Naive B cell (primary cell): ENCODE measurements at regions not wholly inside any gene's neighbourhood (a gene's known extent, or its start where the extent isn't known, plus 50 kb on each side); places are given as distances from the start of the nearest gene placed in this dataset.
"Not testable (repeated sequence)": the region's sequence is repeated elsewhere in the genome, so short reads cannot be mapped to it uniquely, and the experiment has no call there.

Experiments used
- ATAC-seq, 2 donors: fragments of 150-1000 bp; cut with Tn5 transposase; 2 replicates each; pipeline ENCODE4 v1.10.0; 2021; ENCODE audit warnings: low read depth in 2 of 2, mild to moderate bottlenecking in 2 of 2, moderate library complexity in 2 of 2
- DNase-seq: peaks from one replicate; pipeline ENCODE4 v3.0.0; 2022
- H3K27ac Mint-ChIP-seq, 6 donors: one replicate each; pipeline ENCODE4 v1.8.0; 2020 to 2022; ENCODE audit warnings: mild to moderate bottlenecking in 6 of 6, mixed read lengths in 6 of 6, moderate library complexity in 5 of 6, inconsistent platforms in 2 of 6
- H3K27me3 Mint-ChIP-seq, 3 donors: one replicate each; pipeline ENCODE4 v1.8.0; 2021 to 2022; ENCODE audit warnings: mixed read lengths in 3 of 3, mild to moderate bottlenecking in 1 of 3
- H3K36me3 Mint-ChIP-seq, 2 donors: one replicate each; pipeline ENCODE4 v1.8.0; 2020 to 2022; ENCODE audit warnings: mixed read lengths in 2 of 2, inconsistent platforms in 1 of 2, mild to moderate bottlenecking in 1 of 2
- H3K4me1 Mint-ChIP-seq, 3 donors: one replicate each; pipeline ENCODE4 v1.8.0; 2020 to 2022; ENCODE audit warnings: mixed read lengths in 3 of 3, inconsistent platforms in 1 of 3, mild to moderate bottlenecking in 1 of 3, moderate library complexity in 1 of 3
- H3K4me3 Mint-ChIP-seq, 8 donors: one replicate each; pipeline ENCODE4 v1.8.0; 2020 to 2022; ENCODE audit warnings: mild to moderate bottlenecking in 8 of 8, mixed read lengths in 8 of 8, moderate library complexity in 8 of 8, inconsistent platforms in 2 of 8
- H3K9me3 Mint-ChIP-seq, 7 donors: one replicate each; pipeline ENCODE4 v1.8.0; 2020 to 2022; ENCODE audit warnings: mixed read lengths in 7 of 7, mild to moderate bottlenecking in 5 of 7, inconsistent platforms in 2 of 7, moderate library complexity in 1 of 7

- H3K27ac Mint-ChIP-seq: no peak overlapping the region
- DNase-seq (no peak), ATAC-seq (no peak)
- H3K4me1 Mint-ChIP-seq: no peaks in the 10 kb centered on the region
- peaks cover 7 to 14% of the 10 kb centered on the region in 2 donors for H3K36me3 Mint-ChIP-seq
- H3K9me3 Mint-ChIP-seq: peaks cover 6 to 24% (median 8%) of the 10 kb centered on the region in 7 donors
- H3K4me3 Mint-ChIP-seq: no peak overlapping the region
- H3K27me3 Mint-ChIP-seq: peaks cover 4 to 23% (median 20%) of the 10 kb centered on the region in 3 donors
Observed at GRCh38 chr5:96315431-96315830, 117.6 kb downstream of the PCSK1 start.

DNA sequence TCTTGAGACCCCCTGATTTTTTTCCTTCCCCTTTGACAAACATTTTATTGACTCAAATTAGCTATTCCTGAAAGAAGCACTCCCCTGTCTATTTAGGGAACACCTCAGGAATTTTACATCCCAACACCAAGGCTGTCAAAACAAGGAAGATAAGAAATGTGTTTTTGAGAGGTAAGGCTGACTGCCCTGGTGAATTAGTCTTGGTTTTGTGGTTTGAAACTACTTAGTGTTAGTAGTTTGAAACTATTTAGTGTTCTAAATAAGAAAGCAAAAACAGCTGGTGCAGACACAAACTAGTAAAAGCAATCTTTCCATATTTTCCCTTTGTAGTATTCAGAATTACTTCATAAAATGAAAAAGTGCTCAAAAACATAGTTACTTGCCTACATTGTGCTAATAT is 120.7 kb downstream of the PCSK1 start:
- Mint-ChIP-seq H3K9me3 (peaks cover 6 to 37% (median 12%) of the 10 kb centered on the region in 7 donors), H3K27me3 (peaks cover 12 to 39% (median 29%) of the 10 kb centered on the region in 3 donors), H3K4me3 (no peak overlapping the region), H3K27ac (no peak overlapping the region), H3K4me1 (no peaks in the 10 kb centered on the region), H3K36me3 (peaks cover 13 to 14% of the 10 kb centered on the region in 2 donors)
- ATAC-seq (no peak), DNase-seq (no peak)

DNA sequence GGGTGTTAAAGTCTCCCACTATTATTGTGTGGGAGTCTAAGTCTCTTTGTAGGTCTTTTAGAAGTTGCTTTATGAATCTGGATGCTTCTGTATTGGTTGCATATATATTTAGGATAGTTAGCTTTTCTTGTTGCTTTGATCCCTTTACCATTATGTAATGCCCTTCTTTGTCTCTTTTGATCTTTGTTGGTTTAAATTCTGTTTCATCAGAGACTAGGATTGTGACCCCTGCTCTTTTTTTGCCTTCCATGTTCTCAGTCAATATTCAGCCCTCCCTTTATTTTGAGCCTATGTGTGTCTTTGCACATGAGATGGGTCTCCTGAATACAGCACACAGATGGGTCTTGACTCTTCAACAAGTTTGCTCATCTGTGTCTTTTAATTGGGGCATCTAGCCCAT is 126.0 kb downstream of the PCSK1 start:
- ATAC-seq, H3K4me3 Mint-ChIP-seq, DNase-seq, H3K4me1 Mint-ChIP-seq, H3K27ac Mint-ChIP-seq: not testable (repeated sequence)
- Mint-ChIP-seq H3K27me3 (peaks cover 8 to 35% (median 12%) of the 10 kb centered on the region in 3 donors), H3K9me3 (peaks cover 11 to 77% (median 44%) of the 10 kb centered on the region in 7 donors), H3K36me3 (peaks cover 16 to 26% of the 10 kb centered on the region in 2 donors)

DNA sequence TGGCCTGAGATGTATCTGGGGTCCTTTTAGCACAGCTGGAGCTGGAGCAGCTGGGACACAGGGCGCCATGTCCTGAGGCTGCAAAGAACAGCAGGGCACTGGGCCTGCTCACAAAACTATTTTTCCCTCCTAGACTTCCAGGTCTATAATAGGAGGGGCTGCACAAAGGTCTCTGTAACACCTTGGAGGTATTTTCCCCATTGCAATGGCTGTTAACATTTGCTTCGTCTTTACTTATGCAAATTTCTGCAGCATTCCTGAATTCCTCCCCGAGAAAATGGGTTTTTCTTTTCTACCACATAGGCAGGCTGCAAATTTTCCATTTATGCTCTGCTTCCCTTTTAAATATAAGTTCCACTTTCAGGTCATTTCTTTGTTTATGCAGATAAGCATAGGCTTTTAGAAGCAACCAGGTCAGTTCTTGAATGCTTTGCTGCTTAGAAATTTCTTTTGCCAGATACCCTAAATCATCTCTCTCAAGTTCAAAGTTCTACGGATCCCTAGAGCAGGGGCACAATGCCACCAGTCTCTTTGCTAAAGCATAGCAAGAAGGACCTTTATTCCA is 130.8 kb downstream of the PCSK1 start:
- ATAC-seq (no peak), DNase-seq (no peak)
- peaks cover 5 to 21% of the 10 kb centered on the region in 2 donors for H3K36me3 Mint-ChIP-seq
- H3K27me3 Mint-ChIP-seq: peaks cover 0 to 9% (median 8%) of the 10 kb centered on the region in 3 donors
- no peak overlapping the region for H3K27ac Mint-ChIP-seq
- H3K4me3 Mint-ChIP-seq: no peak overlapping the region
- H3K4me1 Mint-ChIP-seq: no peaks in the 10 kb centered on the region
- H3K9me3 Mint-ChIP-seq: peaks cover 14 to 64% (median 44%) of the 10 kb centered on the region in 7 donors

DNA sequence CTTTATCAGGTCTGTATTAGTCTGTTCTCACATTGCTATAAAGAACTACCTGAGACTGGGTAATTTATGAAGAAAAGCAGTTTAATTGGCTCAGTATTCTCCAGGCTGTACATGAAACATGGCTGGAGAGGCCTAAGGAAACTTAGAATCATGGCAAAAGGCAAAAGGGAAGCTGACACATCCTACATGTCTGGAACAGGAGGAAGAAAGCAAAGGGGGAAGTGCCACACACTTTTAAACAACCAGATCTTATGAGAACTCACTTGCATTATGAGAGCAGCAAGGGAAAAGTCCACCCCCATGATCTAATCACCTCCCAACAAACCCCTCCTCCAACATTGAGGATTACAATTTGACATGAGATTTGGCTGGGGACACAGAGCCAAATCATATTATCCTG is 132.1 kb downstream of the PCSK1 start:
- Mint-ChIP-seq H3K4me3 (no peak overlapping the region), H3K4me1 (no peaks in the 10 kb centered on the region), H3K9me3 (peaks cover 9 to 53% (median 35%) of the 10 kb centered on the region in 7 donors), H3K36me3 (peaks cover 5 to 14% of the 10 kb centered on the region in 2 donors), H3K27me3 (peaks cover 0 to 8% (median under 1%) of the 10 kb centered on the region in 3 donors), H3K27ac (no peak overlapping the region)
- no peak for ATAC-seq
- DNase-seq: no peak

DNA sequence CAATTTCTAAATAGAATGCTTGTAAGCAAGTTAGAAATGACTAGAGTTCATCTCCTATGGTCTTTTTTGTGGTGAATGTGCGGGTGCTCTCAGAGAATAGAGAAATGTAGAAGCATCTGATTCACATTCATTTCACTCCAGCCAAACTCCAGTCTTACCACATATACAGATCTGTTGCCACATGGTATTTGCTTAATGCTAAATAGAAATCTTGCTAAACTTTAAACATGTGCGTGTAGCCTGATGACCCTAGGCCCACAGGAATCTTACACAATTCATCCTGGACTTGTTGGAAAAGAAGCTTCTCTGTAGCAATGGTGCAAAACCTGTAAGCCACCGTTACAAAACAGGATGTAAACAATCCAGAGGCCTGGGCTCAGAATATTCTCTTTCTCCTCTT is 135.2 kb downstream of the PCSK1 start:
- Mint-ChIP-seq H3K27ac (no peak overlapping the region), H3K27me3 (peaks cover 0 to 9% (median 0%) of the 10 kb centered on the region in 3 donors), H3K4me1 (no peaks in the 10 kb centered on the region), H3K4me3 (no peak overlapping the region), H3K9me3 (peaks cover 9 to 26% (median 18%) of the 10 kb centered on the region in 7 donors), H3K36me3 (peaks cover 4 to 8% of the 10 kb centered on the region in 2 donors)
- DNase-seq: no peak
- ATAC-seq: no peak

GRCh38 chr5:96297290-96297689 is 135.8 kb downstream of the PCSK1 start:
- no peak for DNase-seq
- no peaks in the 10 kb centered on the region for H3K4me1 Mint-ChIP-seq
- H3K27ac Mint-ChIP-seq: no peak overlapping the region
- H3K27me3 Mint-ChIP-seq: peaks cover 0 to 15% (median 0%) of the 10 kb centered on the region in 3 donors
- peaks cover 5 to 20% (median 13%) of the 10 kb centered on the region in 7 donors for H3K9me3 Mint-ChIP-seq
- no peak overlapping the region for H3K4me3 Mint-ChIP-seq
- peaks cover 0 to 8% of the 10 kb centered on the region in 2 donors for H3K36me3 Mint-ChIP-seq
- no peak for ATAC-seq

- H3K4me3 Mint-ChIP-seq: no peak overlapping the region
- no peaks in the 10 kb centered on the region for H3K4me1 Mint-ChIP-seq
- peaks cover 0 to 20% (median 4%) of the 10 kb centered on the region in 3 donors for H3K27me3 Mint-ChIP-seq
- ATAC-seq (no peak), DNase-seq (no peak)
- H3K27ac Mint-ChIP-seq: no peak overlapping the region
- no peaks in the 10 kb centered on the region for H3K36me3 Mint-ChIP-seq
- H3K9me3 Mint-ChIP-seq: peaks cover 0 to 7% (median 4%) of the 10 kb centered on the region in 7 donors
Observed at GRCh38 chr5:96294884-96295202, 138.2 kb downstream of the PCSK1 start.

DNA sequence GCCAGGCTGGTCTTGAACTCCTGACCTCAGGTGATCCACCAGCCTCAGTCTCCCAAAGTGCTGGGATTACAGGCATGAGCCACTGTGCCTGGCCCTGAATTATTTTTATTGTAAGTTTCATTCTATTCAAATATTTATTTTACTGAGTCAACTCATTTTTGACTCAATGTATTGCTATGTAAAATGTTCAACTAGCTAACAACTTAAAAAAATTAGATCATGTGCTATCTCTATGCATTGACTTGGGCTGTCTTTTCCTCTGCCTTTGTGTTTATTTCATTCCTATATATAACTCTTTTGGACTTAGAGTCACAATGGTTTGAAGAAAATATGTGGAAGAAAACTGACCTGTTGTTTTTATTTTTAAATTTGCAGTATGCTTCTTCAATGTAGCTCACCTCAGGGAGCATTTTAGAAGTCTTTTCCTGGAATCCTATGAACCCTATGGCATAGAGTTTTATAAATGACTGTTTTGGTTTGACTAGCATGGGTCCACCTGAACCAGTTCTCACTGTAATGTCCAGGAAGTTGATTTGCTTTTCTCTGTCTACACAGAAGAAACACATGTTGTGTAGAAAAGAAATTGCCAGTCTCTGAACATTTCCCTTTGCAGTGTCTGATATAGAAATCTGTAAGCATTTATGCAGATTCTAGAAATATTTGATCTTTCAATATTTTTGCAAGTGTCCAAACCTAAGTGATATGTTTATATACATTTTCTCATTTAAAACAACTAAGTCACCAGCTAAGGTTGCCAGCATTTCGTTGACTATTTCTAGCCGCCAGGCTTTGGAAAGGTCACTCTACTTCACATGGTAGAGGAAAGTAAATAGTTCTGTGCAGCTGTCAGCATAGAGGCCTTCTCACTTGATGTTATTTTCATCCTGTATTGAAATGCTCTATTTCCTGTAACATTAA is 138.8 kb downstream of the PCSK1 start:
- Mint-ChIP-seq H3K4me3 (no peak overlapping the region), H3K27ac (no peak overlapping the region), H3K4me1 (no peaks in the 10 kb centered on the region), H3K36me3 (no peaks in the 10 kb centered on the region), H3K27me3 (peaks cover 0 to 20% (median 4%) of the 10 kb centered on the region in 3 donors), H3K9me3 (peaks cover 2 to 8% (median 5%) of the 10 kb centered on the region in 7 donors)
- DNase-seq (no peak), ATAC-seq (no peak)

- Mint-ChIP-seq H3K4me3 (no peak overlapping the region), H3K9me3 (peaks cover 2 to 7% (median 4%) of the 10 kb centered on the region in 7 donors), H3K27ac (no peak overlapping the region), H3K4me1 (no peaks in the 10 kb centered on the region), H3K36me3 (no peaks in the 10 kb centered on the region), H3K27me3 (peaks cover 0 to 20% (median 4%) of the 10 kb centered on the region in 3 donors)
- no peak for DNase-seq
- ATAC-seq: no peak
Observed at GRCh38 chr5:96292582-96293247, 140.3 kb downstream of the PCSK1 start.

DNA sequence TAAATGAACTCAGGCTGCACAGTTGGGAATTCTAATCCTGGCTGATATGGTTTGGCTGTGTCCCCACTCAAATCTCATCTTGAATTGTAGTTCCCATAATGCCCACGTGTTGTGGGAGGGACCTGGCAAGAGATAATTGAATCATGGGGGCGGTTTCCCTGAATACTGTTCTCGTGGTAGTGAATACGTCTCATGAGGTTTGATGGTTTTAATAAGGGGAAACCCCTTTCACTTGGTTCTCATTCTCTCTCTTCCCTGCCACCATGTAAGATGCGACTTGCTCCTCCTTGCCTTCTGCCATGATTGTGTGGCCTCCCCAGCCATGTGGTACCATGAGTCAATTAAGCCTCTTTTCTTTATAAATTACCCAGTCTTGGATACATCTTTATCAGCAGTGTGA is 143.8 kb downstream of the PCSK1 start:
- H3K4me1 Mint-ChIP-seq, ATAC-seq, H3K4me3 Mint-ChIP-seq, DNase-seq, H3K9me3 Mint-ChIP-seq, H3K36me3 Mint-ChIP-seq: not testable (repeated sequence)
- peak overlapping the region in 1 of 6 donors; percentile 42 for H3K27ac Mint-ChIP-seq
- peaks cover 4 to 20% (median 7%) of the 10 kb centered on the region in 3 donors for H3K27me3 Mint-ChIP-seq

- Mint-ChIP-seq H3K9me3 (peaks cover 2 to 7% (median 4%) of the 10 kb centered on the region in 7 donors), H3K4me1 (no peaks in the 10 kb centered on the region), H3K36me3 (no peaks in the 10 kb centered on the region), H3K27ac (no peak overlapping the region), H3K4me3 (no peak overlapping the region), H3K27me3 (peaks cover 6 to 20% (median 9%) of the 10 kb centered on the region in 3 donors)
- ATAC-seq (no peak), DNase-seq (no peak)
Observed at GRCh38 chr5:96288845-96289185, 144.2 kb downstream of the PCSK1 start.

DNA sequence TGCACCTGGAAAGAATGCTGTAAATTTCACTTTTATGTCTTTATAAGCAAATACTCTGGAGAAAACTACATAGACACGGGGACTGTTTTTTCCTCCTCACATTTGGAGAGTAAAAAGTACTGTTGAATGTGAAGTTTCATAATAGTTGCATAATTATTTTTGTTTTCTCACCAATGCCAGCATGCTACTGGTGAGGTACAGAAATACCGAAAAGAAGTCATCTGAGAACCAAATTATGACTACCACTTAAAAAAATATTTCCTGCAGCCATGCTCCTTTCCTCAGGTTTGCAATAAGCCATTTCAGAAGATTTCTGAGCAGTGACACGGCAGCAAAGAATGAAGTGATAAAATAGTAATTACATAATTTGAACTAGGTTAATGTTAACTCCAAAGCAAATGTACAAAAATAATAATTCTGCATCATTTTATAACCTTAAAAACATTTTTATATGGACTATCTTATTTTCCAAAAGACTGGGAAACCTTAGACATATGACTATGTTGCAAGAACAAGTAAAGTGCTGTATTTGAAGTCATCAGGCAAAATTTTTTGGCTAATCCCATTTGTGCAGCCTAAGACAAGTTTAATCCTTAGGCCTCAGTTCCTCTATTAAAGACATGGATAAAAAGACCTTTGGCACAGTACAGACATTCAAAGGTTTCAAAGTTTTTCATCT is 144.7 kb downstream of the PCSK1 start:
- Mint-ChIP-seq H3K4me1 (no peaks in the 10 kb centered on the region), H3K4me3 (no peak overlapping the region), H3K27me3 (peaks cover 10 to 20% (median 11%) of the 10 kb centered on the region in 3 donors), H3K27ac (no peak overlapping the region), H3K36me3 (no peaks in the 10 kb centered on the region), H3K9me3 (peaks cover 2 to 7% (median 4%) of the 10 kb centered on the region in 7 donors)
- ATAC-seq (no peak), DNase-seq (no peak)
